Activated CD4-positive, alpha-beta memory T cell treated with anti-CD3 and anti-CD28 coated beads for 36 hours (primary cell): ENCODE measurements at regions not wholly inside any gene's neighbourhood (a gene's known extent, or its start where the extent isn't known, plus 50 kb on each side); places are given as distances from the start of the nearest gene placed in this dataset.
A peak's percentile ranks its signal among the peaks of the same experiment; 100 is the strongest.
"Not testable (repeated sequence)": the region's sequence is repeated elsewhere in the genome, so short reads cannot be mapped to it uniquely, and the experiment has no call there.

Experiments used
- CTCF ChIA-PET: fragments of 350-600 bp; sonication (Branson Sonifier 250); formaldehyde crosslinking; loops from one replicate; lab custom pipeline; 2021; ENCODE audit warnings: antibody characterized with exemption, inconsistent platforms; lab: Charles Lee
- POLR2A ChIA-PET: fragments of 350-600 bp; sonication (Branson Sonifier 250); formaldehyde crosslinking; loops from one replicate; lab custom pipeline; 2021; ENCODE audit warnings: antibody characterized with exemption; lab: Charles Lee
- DNase-seq: peaks from one replicate; pipeline ENCODE4 v3.0.0-alpha.2; 2020
- H3K27ac Mint-ChIP-seq: one replicate; pipeline ENCODE4 v1.8.0; 2021; ENCODE audit warnings: mixed read lengths
- H3K27me3 Mint-ChIP-seq: one replicate; pipeline ENCODE4 v1.8.0; 2021; ENCODE audit warnings: mixed read lengths
- H3K36me3 Mint-ChIP-seq: one replicate; pipeline ENCODE4 v1.8.0; 2021; ENCODE audit warnings: mixed read lengths
- H3K4me1 Mint-ChIP-seq: one replicate; pipeline ENCODE4 v1.8.0; 2021; ENCODE audit warnings: low read depth, mixed read lengths
- H3K4me3 Mint-ChIP-seq: one replicate; pipeline ENCODE4 v1.8.0; 2021; ENCODE audit warnings: mild to moderate bottlenecking, mixed read lengths
- H3K9me3 Mint-ChIP-seq: one replicate; pipeline ENCODE4 v1.8.0; 2021; ENCODE audit warnings: mixed read lengths
- intact Hi-C: fragments of 100-400 bp; cut with micrococcal nuclease; formaldehyde crosslinking; loops from one replicate; pipeline ENCODE4 v1.15.1; 2023

DNA sequence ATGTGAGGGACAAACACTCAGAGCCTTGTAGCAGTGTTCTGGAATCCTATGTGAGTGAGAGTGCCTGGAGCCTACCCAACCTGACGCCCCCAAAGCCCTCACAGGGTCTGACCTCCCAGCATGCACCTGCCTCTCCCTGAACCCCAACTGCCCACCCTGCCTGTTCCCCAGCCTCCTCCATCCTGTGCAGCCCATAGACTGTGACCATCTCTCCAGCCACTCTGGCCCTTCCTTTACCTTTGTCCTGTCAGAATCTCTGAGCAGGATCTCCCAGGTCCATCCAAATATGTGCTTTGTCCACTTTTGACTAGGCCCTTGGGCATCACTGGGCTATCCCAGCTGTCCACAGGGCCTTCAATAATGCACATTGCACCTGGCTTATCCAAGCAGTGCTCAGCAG is 1159.8 kb upstream of the TPTE start:
- H3K4me3 Mint-ChIP-seq, H3K27me3 Mint-ChIP-seq, H3K4me1 Mint-ChIP-seq, POLR2A ChIA-PET, intact Hi-C loops, DNase-seq, H3K9me3 Mint-ChIP-seq, H3K27ac Mint-ChIP-seq, H3K36me3 Mint-ChIP-seq, CTCF ChIA-PET: not testable (repeated sequence)

- H3K36me3 Mint-ChIP-seq, H3K27ac Mint-ChIP-seq, H3K4me3 Mint-ChIP-seq, intact Hi-C loops, H3K27me3 Mint-ChIP-seq, H3K9me3 Mint-ChIP-seq, CTCF ChIA-PET, H3K4me1 Mint-ChIP-seq, POLR2A ChIA-PET: not testable (repeated sequence)
- peak; percentile 6 for DNase-seq
These were observed 1159.1 kb upstream of the TPTE start for GRCh38 chr21:9362309-9362708.

DNA sequence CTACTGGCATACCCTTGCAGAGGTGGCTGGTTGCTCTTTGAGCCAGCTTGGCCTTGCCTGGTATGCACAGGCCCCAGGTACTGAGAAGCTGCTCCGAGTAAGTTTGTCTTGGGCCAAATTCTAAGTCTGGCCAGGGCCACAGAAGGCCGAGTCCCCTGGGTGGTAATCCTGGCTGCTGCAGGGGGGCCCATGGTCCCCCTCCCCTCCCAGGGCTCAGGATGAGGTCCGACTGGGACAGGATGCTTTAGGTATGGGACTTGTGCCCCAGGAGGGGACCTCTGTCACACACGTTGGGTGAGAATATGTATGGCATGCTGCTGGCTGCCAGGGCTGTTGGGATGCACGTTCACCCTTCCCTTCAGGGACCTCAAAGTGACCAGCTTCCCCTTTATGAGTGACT is 1155.6 kb upstream of the TPTE start:
- H3K9me3 Mint-ChIP-seq, POLR2A ChIA-PET, H3K4me1 Mint-ChIP-seq, H3K36me3 Mint-ChIP-seq, DNase-seq, CTCF ChIA-PET, H3K27ac Mint-ChIP-seq, intact Hi-C loops, H3K27me3 Mint-ChIP-seq, H3K4me3 Mint-ChIP-seq: not testable (repeated sequence)

GRCh38 chr21:9366578-9366977 is 1154.8 kb upstream of the TPTE start:
- H3K27ac Mint-ChIP-seq, H3K27me3 Mint-ChIP-seq, CTCF ChIA-PET: not testable (repeated sequence)

More at GRCh38 chr21:9366578-9366977, 1154.8 kb upstream of the TPTE start:
- H3K4me3 Mint-ChIP-seq, intact Hi-C loops, DNase-seq, POLR2A ChIA-PET, H3K9me3 Mint-ChIP-seq, H3K4me1 Mint-ChIP-seq, H3K36me3 Mint-ChIP-seq: not testable (repeated sequence)
